NCI-H82 treated with DMSO at 0.1 percent for 48 hours (cell line): ENCODE measurements at regions not wholly inside any gene's neighbourhood (a gene's known extent, or its start where the extent isn't known, plus 50 kb on each side); places are given as distances from the start of the nearest gene placed in this dataset.

ENCODE experiments used
- DNase-seq: peaks from one replicate; lab custom pipeline; 2025; ENCODE audit not compliant: unreplicated experiment; lab: John Stamatoyannopoulos, UW

GRCh38 chr9:16025627-16026026, 472.8 kb downstream of the CCDC171 start:
- DNase-seq: no peak

GRCh38 chr9:16026886-16027285, 474.0 kb downstream of the CCDC171 start:
- DNase-seq: no peak

- no peak for DNase-seq
Observed at GRCh38 chr9:16028548-16028947, 475.7 kb downstream of the CCDC171 start.

- DNase-seq: no peak
Observed at GRCh38 chr9:16029046-16029615, 476.3 kb downstream of the CCDC171 start.

- DNase-seq: no peak
Observed at GRCh38 chr9:16029796-16030363, 477.0 kb downstream of the CCDC171 start.

GRCh38 chr9:16030528-16031185, 477.8 kb downstream of the CCDC171 start:
- DNase-seq: no peak

- no peak for DNase-seq
Observed at GRCh38 chr9:16031486-16031885, 478.6 kb downstream of the CCDC171 start.

GRCh38 chr9:16031971-16032370, 479.1 kb downstream of the CCDC171 start:
- no peak for DNase-seq

- DNase-seq: no peak
Observed at GRCh38 chr9:16032799-16033198, 480.0 kb downstream of the CCDC171 start.

GRCh38 chr9:16033253-16033652, 480.4 kb downstream of the CCDC171 start:
- DNase-seq: no peak

GRCh38 chr9:16033921-16034691, 481.3 kb downstream of the CCDC171 start:
- DNase-seq: no peak

- DNase-seq: no peak
Observed at GRCh38 chr9:16039218-16039987, 486.6 kb downstream of the CCDC171 start.

- no peak for DNase-seq
Observed at GRCh38 chr9:16039988-16040761, 487.3 kb downstream of the CCDC171 start.

GRCh38 chr9:16043756-16044578, 491.1 kb downstream of the CCDC171 start:
- DNase-seq: no peak

GRCh38 chr9:16044579-16044881, 491.7 kb downstream of the CCDC171 start:
- DNase-seq: no peak

- DNase-seq: no peak
Observed at GRCh38 chr9:16045651-16046280, 492.9 kb downstream of the CCDC171 start.

- no peak for DNase-seq
Observed at GRCh38 chr9:16046713-16047112, 493.9 kb downstream of the CCDC171 start.

GRCh38 chr9:16048129-16048528, 495.3 kb downstream of the CCDC171 start:
- DNase-seq: no peak

- DNase-seq: no peak
Observed at GRCh38 chr9:16052146-16052545, 499.3 kb downstream of the CCDC171 start.
